Testis (tissue), 2 donors: ENCODE measurements at regions not wholly inside any gene's neighbourhood (a gene's known extent, or its start where the extent isn't known, plus 50 kb on each side); places are given as distances from the start of the nearest gene placed in this dataset.

ENCODE experiments used
- CTCF ChIP-seq, 3 experiments: fragments of 450-650 bp in 2 of 3; fragments of 200-600 bp in 1 of 3; sonication (generic) in 1 of 3; IDR thresholded peaks; one replicate each; pipeline ENCODE4 v1.5.1; 2016 to 2019; ENCODE audit warnings: antibody characterized with exemption in 3 of 3, mild to moderate bottlenecking in 2 of 3, moderate library complexity in 1 of 3
- POLR2A ChIP-seq: fragments of 450-650 bp; IDR thresholded peaks from one replicate; pipeline ENCODE4 v1.6.1; 2017; ENCODE audit warnings: antibody characterized with exemption, mild to moderate bottlenecking, moderate library complexity

GRCh38 chr3:22101351-22101750 lies 350.3 kb upstream of the ZNF385D start:
- no peak for TF ChIP-seq POLR2A
- no peak for TF ChIP-seq CTCF (IDR thresholded peaks at IDR 0.05)
